ENCODE measurements at regions not wholly inside any gene's neighbourhood (a gene's known extent, or its start where the extent isn't known, plus 50 kb on each side); places are given as distances from the start of the nearest gene placed in this dataset.

- TF ChIP-seq ZNF263 (CRISPR knock-in tag; IDR thresholded peaks at IDR 0.05; ENCODE audit: low read depth), result no peak
- no peak for TF ChIP-seq AFF4 (CRISPR knock-in tag; IDR thresholded peaks at IDR 0.05; ENCODE audit: borderline replicate concordance)
- no peak for TF ChIP-seq AR (CRISPR knock-in tag; IDR thresholded peaks at IDR 0.05)
- TF ChIP-seq RELA (CRISPR knock-in tag; IDR thresholded peaks at IDR 0.05; ENCODE audit: borderline replicate concordance), result no peak
- no peak for TF ChIP-seq JUN (CRISPR knock-in tag; IDR thresholded peaks at IDR 0.05)
- TF ChIP-seq ZNF532 (CRISPR knock-in tag; IDR thresholded peaks at IDR 0.05; ENCODE audit: borderline replicate concordance), result no peak
Observed at GRCh38 chr15:45773149-45773548, 138.3 kb downstream of the SQOR start (continued).

GRCh38 chr15:45776772-45777171, 141.9 kb downstream of the SQOR start:
- no peak overlapping the region for H3K27ac Mint-ChIP-seq
- H3K4me3 Mint-ChIP-seq, result no peak overlapping the region
- CTCF ChIA-PET, result no interaction called here
- H3K9me3 Mint-ChIP-seq, result no peaks in the 10 kb centered on the region
- no peak for ATAC-seq
- H3K27me3 Mint-ChIP-seq (ENCODE audit: low read depth), result no peaks in the 10 kb centered on the region
- H3K36me3 Mint-ChIP-seq, result no peaks in the 10 kb centered on the region
- H3K4me1 Mint-ChIP-seq, result peaks cover 13% of the 10 kb centered on the region
- POLR2A ChIA-PET, result no interaction called here
- DNase-seq (ENCODE audit: low spot score), result no peak
- TF ChIP-seq ZNF416 (CRISPR knock-in tag; IDR thresholded peaks at IDR 0.05) (no peak), ZNF532 (CRISPR knock-in tag; IDR thresholded peaks at IDR 0.05; ENCODE audit: borderline replicate concordance) (no peak), GRHL2 (CRISPR knock-in tag; IDR thresholded peaks at IDR 0.05; ENCODE audit: insufficient replicate concordance, severe bottlenecking) (no peak), FOXP1 (CRISPR knock-in tag; IDR thresholded peaks at IDR 0.05; ENCODE audit: borderline replicate concordance) (no peak), CTCF (IDR thresholded peaks at IDR 0.05) (no peak), OVOL2 (CRISPR knock-in tag; IDR thresholded peaks at IDR 0.05; ENCODE audit: borderline replicate concordance) (no peak), ATF1 (CRISPR knock-in tag; IDR thresholded peaks at IDR 0.05) (no peak), ZBTB43 (CRISPR knock-in tag; IDR thresholded peaks at IDR 0.05) (no peak), TCF7 (CRISPR knock-in tag; IDR thresholded peaks at IDR 0.05; ENCODE audit: low read depth) (no peak)

All from WTC11 (cell line).